SH-SY5Y (cell line): ENCODE measurements at regions not wholly inside any gene's neighbourhood (a gene's known extent, or its start where the extent isn't known, plus 50 kb on each side); places are given as distances from the start of the nearest gene placed in this dataset.

Experiments
- GATA2 ChIP-seq: IDR thresholded peaks from 2 replicates; pipeline ENCODE4 v1.6.1; 2011; ENCODE audit warnings: mild to moderate bottlenecking, low read depth, low read length
- GATA3 ChIP-seq: IDR thresholded peaks from 2 replicates; pipeline ENCODE4 v1.6.1; 2011; ENCODE audit warnings: low read depth, mild to moderate bottlenecking, low read length, moderate library complexity

GRCh38 chr2:41170589-41170988 lies 718.7 kb upstream of the SLC8A1 start:
- TF ChIP-seq GATA2 (no peak), GATA3 (no peak)
